GM18873 (cell line): ENCODE measurements at regions not wholly inside any gene's neighbourhood (a gene's known extent, or its start where the extent isn't known, plus 50 kb on each side); places are given as distances from the start of the nearest gene placed in this dataset.
"Not testable (repeated sequence)": the region's sequence is repeated elsewhere in the genome, so short reads cannot be mapped to it uniquely, and the experiment has no call there.

ENCODE experiments used
- ATAC-seq: cut with Tn5 transposase; IDR thresholded peaks from one replicate; pipeline ENCODE4 v1.9.1; 2021; ENCODE audit warnings: mild to moderate bottlenecking, moderate library complexity, moderate number of reproducible peaks; ENCODE audit not compliant: unreplicated experiment, low FRiP score

- ATAC-seq, result no peak
These were observed 131.9 kb upstream of the ZC3H12C start for GRCh38 chr11:109961261-109961660.

GRCh38 chr11:109963101-109963500 lies 130.1 kb upstream of the ZC3H12C start:
- no peak for ATAC-seq

- ATAC-seq, result no peak
These were observed 128.7 kb upstream of the ZC3H12C start for GRCh38 chr11:109964487-109964886.

GRCh38 chr11:109965445-109965844 lies 127.7 kb upstream of the ZC3H12C start:
- ATAC-seq, result not testable (repeated sequence)

- not testable (repeated sequence) for ATAC-seq
These were observed 127.3 kb upstream of the ZC3H12C start for GRCh38 chr11:109965926-109966325.

- ATAC-seq, result not testable (repeated sequence)
These were observed 126.1 kb upstream of the ZC3H12C start for GRCh38 chr11:109967136-109967535.

GRCh38 chr11:109968299-109968698 lies 124.9 kb upstream of the ZC3H12C start:
- no peak for ATAC-seq

- ATAC-seq, result no peak
These were observed 124.4 kb upstream of the ZC3H12C start for GRCh38 chr11:109968781-109969180.

GRCh38 chr11:109970516-109971183 lies 122.5 kb upstream of the ZC3H12C start:
- peak; percentile 59 for ATAC-seq

GRCh38 chr11:109971184-109971523 lies 122.0 kb upstream of the ZC3H12C start:
- no peak for ATAC-seq

- peak; percentile 69 for ATAC-seq
These were observed 120.9 kb upstream of the ZC3H12C start for GRCh38 chr11:109972181-109972715.

GRCh38 chr11:109972939-109973338 lies 120.3 kb upstream of the ZC3H12C start:
- ATAC-seq, result no peak

- ATAC-seq, result no peak
These were observed 119.7 kb upstream of the ZC3H12C start for GRCh38 chr11:109973486-109973885.

GRCh38 chr11:109974523-109974922 lies 118.7 kb upstream of the ZC3H12C start:
- ATAC-seq, result no peak

- ATAC-seq, result no peak
These were observed 114.3 kb upstream of the ZC3H12C start for GRCh38 chr11:109978895-109979294.

- ATAC-seq, result no peak
These were observed 112.1 kb upstream of the ZC3H12C start for GRCh38 chr11:109981031-109981636.

- ATAC-seq, result no peak
These were observed 109.8 kb upstream of the ZC3H12C start for GRCh38 chr11:109983358-109983757.

- ATAC-seq, result peak; percentile 96
These were observed 108.4 kb upstream of the ZC3H12C start for GRCh38 chr11:109984634-109985289.

- no peak for ATAC-seq
These were observed 106.7 kb upstream of the ZC3H12C start for GRCh38 chr11:109986488-109986887.

GRCh38 chr11:109991835-109992234 lies 101.4 kb upstream of the ZC3H12C start:
- ATAC-seq, result no peak

GRCh38 chr11:109993786-109994185 lies 99.4 kb upstream of the ZC3H12C start:
- ATAC-seq, result no peak

GRCh38 chr11:109994907-109995306 lies 98.3 kb upstream of the ZC3H12C start:
- ATAC-seq, result no peak
